Mesendoderm (in vitro differentiated cells): ENCODE measurements at regions not wholly inside any gene's neighbourhood (a gene's known extent, or its start where the extent isn't known, plus 50 kb on each side); places are given as distances from the start of the nearest gene placed in this dataset.

Source experiments
- DNase-seq: peaks from one replicate; pipeline ENCODE4 v3.0.0; 2013
- H2AK5ac ChIP-seq: 2 replicates; pipeline ENCODE4 v1.6.1; 2013; ENCODE audit warnings: low read length, inconsistent platforms
- H2BK120ac ChIP-seq: 2 replicates; pipeline ENCODE4 v1.6.1; 2013; ENCODE audit warnings: low read depth, mild to moderate bottlenecking, low read length, moderate library complexity, mixed read lengths
- H2BK15ac ChIP-seq: replicated peaks from 2 replicates; pipeline ENCODE4 v1.6.1; 2013; ENCODE audit warnings: low read depth, mild to moderate bottlenecking, moderate library complexity
- H2BK5ac ChIP-seq: 2 replicates; pipeline ENCODE4 v1.6.1; 2013; ENCODE audit warnings: low read length, inconsistent platforms
- H3K18ac ChIP-seq: 2 replicates; pipeline ENCODE4 v1.6.1; 2013; ENCODE audit warnings: mild to moderate bottlenecking, low read length, mixed read lengths
- H3K23ac ChIP-seq: one replicate; pipeline ENCODE4 v1.6.1; 2013; ENCODE audit warnings: low read length
- H3K27ac ChIP-seq: 2 replicates; pipeline ENCODE4 v1.5.1; 2013; ENCODE audit warnings: low read depth, mild to moderate bottlenecking, inconsistent platforms, low read length, moderate library complexity
- H3K27me3 ChIP-seq: 2 replicates; pipeline ENCODE4 v1.6.1; 2013; ENCODE audit warnings: low read length, control low read depth, mild to moderate bottlenecking, inconsistent platforms; ENCODE audit not compliant: insufficient read depth, poor library complexity
- H3K36me3 ChIP-seq: 2 replicates; pipeline ENCODE4 v1.6.1; 2013; ENCODE audit warnings: low read length, inconsistent platforms; ENCODE audit not compliant: control insufficient read depth, insufficient read depth
- H3K4ac ChIP-seq: one replicate; pipeline ENCODE4 v1.6.1; 2013; ENCODE audit warnings: low read depth, mild to moderate bottlenecking, low read length, moderate library complexity
- H3K4me1 ChIP-seq: 2 replicates; pipeline ENCODE4 v1.6.1; 2013; ENCODE audit warnings: low read depth, low read length, inconsistent platforms; ENCODE audit not compliant: control insufficient read depth
- H3K4me2 ChIP-seq: 2 replicates; pipeline ENCODE4 v1.6.1; 2013; ENCODE audit warnings: low read length
- H3K4me3 ChIP-seq: 2 replicates; pipeline ENCODE4 v1.5.1; 2013; ENCODE audit warnings: mild to moderate bottlenecking, low read length
- H3K56ac ChIP-seq: one replicate; pipeline ENCODE4 v1.6.1; 2013; ENCODE audit warnings: low read length
- H3K79me1 ChIP-seq: 2 replicates; pipeline ENCODE4 v1.6.1; 2013; ENCODE audit warnings: low read length, inconsistent platforms
- H3K79me2 ChIP-seq: 2 replicates; pipeline ENCODE4 v1.6.1; 2013; ENCODE audit warnings: mild to moderate bottlenecking, low read length; ENCODE audit not compliant: control insufficient read depth, insufficient read depth
- H3K9ac ChIP-seq: 2 replicates; pipeline ENCODE4 v1.6.1; 2013; ENCODE audit warnings: low read length, inconsistent platforms
- H4K5ac ChIP-seq: one replicate; pipeline ENCODE4 v1.6.1; 2013; ENCODE audit warnings: low read length
- H4K8ac ChIP-seq: one replicate; pipeline ENCODE4 v1.6.1; 2013; ENCODE audit warnings: low read depth, mild to moderate bottlenecking, control low read depth, low read length, moderate library complexity
- WGBS: extraction: QIAGEN DNeasy Blood & Tissue Kit; methylation state at CpG from one replicate; pipeline ENCODE4 v1.1.7; 2013; ENCODE audit warnings: low lambda C conversion rate, missing lambda C conversion rate; ENCODE audit not compliant: insufficient coverage; ENCODE audit errors: extremely low coverage; 5-methylcytosine and 5-hydroxymethylcytosine counted together

- no peak overlapping the region for H2AK5ac ChIP-seq
- no peak overlapping the region for H2BK15ac ChIP-seq
- no peak overlapping the region for H3K23ac ChIP-seq
- H3K4ac ChIP-seq = no peak overlapping the region
- no peak overlapping the region for H3K56ac ChIP-seq
- no peak overlapping the region for H3K4me3 ChIP-seq
- H3K79me1 ChIP-seq = no peaks in the 10 kb centered on the region
- H3K9ac ChIP-seq = no peak overlapping the region
- H4K8ac ChIP-seq = no peak overlapping the region
- no CpG with 5 or more reads among the region's 1 CpG for WGBS
- H3K27me3 ChIP-seq = no peaks in the 10 kb centered on the region
- H3K79me2 ChIP-seq = no peaks in the 10 kb centered on the region
- no peak overlapping the region for H3K27ac ChIP-seq
- H2BK5ac ChIP-seq = no peak overlapping the region
- no peaks in the 10 kb centered on the region for H3K36me3 ChIP-seq
- H3K4me2 ChIP-seq = no peak overlapping the region
- no peak overlapping the region for H3K18ac ChIP-seq
- H3K4me1 ChIP-seq = no peaks in the 10 kb centered on the region
- H2BK120ac ChIP-seq = no peak overlapping the region
- no peak for DNase-seq
- H4K5ac ChIP-seq = no peak overlapping the region
Observed at GRCh38 chr13:53863520-53863919, 834.9 kb downstream of the OLFM4 start.

- Histone ChIP-seq H2AK5ac (no peak overlapping the region), H2BK120ac (no peak overlapping the region), H3K23ac (no peak overlapping the region), H3K4me3 (no peak overlapping the region), H3K56ac (no peak overlapping the region), H3K18ac (no peak overlapping the region), H4K5ac (no peak overlapping the region), H3K4me1 (no peaks in the 10 kb centered on the region), H3K4me2 (no peak overlapping the region), H2BK5ac (no peak overlapping the region), H3K79me1 (no peaks in the 10 kb centered on the region), H3K9ac (no peak overlapping the region), H3K27ac (no peak overlapping the region), H3K36me3 (no peaks in the 10 kb centered on the region), H4K8ac (no peak overlapping the region), H3K79me2 (no peaks in the 10 kb centered on the region), H2BK15ac (no peak overlapping the region), H3K4ac (no peak overlapping the region), H3K27me3 (no peaks in the 10 kb centered on the region)
- no CpG with 5 or more reads among the region's 15 CpGs for WGBS
- no peak for DNase-seq
Observed at GRCh38 chr13:53873558-53873957, 844.9 kb downstream of the OLFM4 start.

DNA sequence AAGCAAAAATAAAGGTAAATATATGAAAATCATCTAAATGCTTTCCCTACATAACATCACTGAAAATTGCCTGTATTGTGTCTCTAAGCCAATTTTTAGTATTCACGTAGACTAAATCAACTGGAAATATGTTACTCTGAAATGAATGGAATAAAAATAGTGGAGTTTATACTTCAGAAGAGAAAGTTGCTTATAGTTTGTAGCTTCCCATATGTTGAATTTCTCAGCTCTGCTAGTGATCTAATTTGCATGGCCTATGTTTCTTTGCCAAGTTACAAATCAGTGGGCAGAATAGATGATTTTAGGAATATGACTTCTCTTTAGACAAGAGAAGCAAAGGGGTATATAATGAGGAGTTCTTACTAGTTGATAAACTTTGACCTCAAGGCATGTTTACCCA lies 850.2 kb downstream of the OLFM4 start:
- H3K27me3 ChIP-seq = no peaks in the 10 kb centered on the region
- no peak overlapping the region for H4K5ac ChIP-seq
- H3K4ac ChIP-seq = no peak overlapping the region
- no peak overlapping the region for H2BK5ac ChIP-seq
- no peak overlapping the region for H3K4me3 ChIP-seq
- no peak overlapping the region for H3K56ac ChIP-seq
- H3K27ac ChIP-seq = no peak overlapping the region
- H3K4me1 ChIP-seq = no peaks in the 10 kb centered on the region
- H2AK5ac ChIP-seq = no peak overlapping the region
- no CpG with 5 or more reads among the region's 1 CpG for WGBS
- H3K4me2 ChIP-seq = no peak overlapping the region
- H3K36me3 ChIP-seq = no peaks in the 10 kb centered on the region
- H3K23ac ChIP-seq = no peak overlapping the region
- no peak overlapping the region for H3K9ac ChIP-seq
- DNase-seq = no peak
- no peaks in the 10 kb centered on the region for H3K79me1 ChIP-seq
- no peak overlapping the region for H2BK15ac ChIP-seq
- no peaks in the 10 kb centered on the region for H3K79me2 ChIP-seq
- H2BK120ac ChIP-seq = no peak overlapping the region
- no peak overlapping the region for H4K8ac ChIP-seq
- no peak overlapping the region for H3K18ac ChIP-seq

DNA sequence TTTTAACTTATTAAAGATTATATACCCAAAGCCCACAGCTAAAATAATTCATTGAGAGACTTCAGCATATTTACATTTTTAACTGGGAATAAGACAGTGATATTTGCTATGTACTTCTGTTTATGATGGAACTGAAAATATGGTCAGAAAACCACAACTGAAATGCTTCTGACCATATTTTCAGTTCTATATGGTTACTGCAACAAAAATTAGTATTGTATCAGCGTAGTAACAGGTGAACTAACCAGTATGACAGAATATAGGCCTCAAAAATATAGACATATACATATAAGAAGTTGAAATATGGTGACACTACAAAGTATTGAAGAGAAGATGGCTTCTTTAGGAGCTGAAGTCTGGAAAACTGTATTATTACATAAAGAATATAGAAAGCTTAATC lies 857.4 kb downstream of the OLFM4 start:
- H3K18ac ChIP-seq = no peak overlapping the region
- no peaks in the 10 kb centered on the region for H3K36me3 ChIP-seq
- H3K9ac ChIP-seq = no peak overlapping the region
- no peak overlapping the region for H3K56ac ChIP-seq
- no peak overlapping the region for H2BK120ac ChIP-seq
- no peak for DNase-seq
- no peak overlapping the region for H2BK5ac ChIP-seq
- H3K27ac ChIP-seq = no peak overlapping the region
- H3K4me2 ChIP-seq = no peak overlapping the region
- H4K8ac ChIP-seq = no peak overlapping the region
- no peak overlapping the region for H2BK15ac ChIP-seq
- no peak overlapping the region for H2AK5ac ChIP-seq
- H3K4ac ChIP-seq = no peak overlapping the region
- H3K79me1 ChIP-seq = no peaks in the 10 kb centered on the region
- no CpG with 5 or more reads among the region's 1 CpG for whole genome bisulfite sequencing
- no peak overlapping the region for H3K4me3 ChIP-seq
- H3K23ac ChIP-seq = no peak overlapping the region
- H3K4me1 ChIP-seq = no peaks in the 10 kb centered on the region
- no peaks in the 10 kb centered on the region for H3K79me2 ChIP-seq
- no peak overlapping the region for H4K5ac ChIP-seq
- no peaks in the 10 kb centered on the region for H3K27me3 ChIP-seq

- no peak overlapping the region for H3K9ac ChIP-seq
- H3K4me1 ChIP-seq = no peaks in the 10 kb centered on the region
- no peak overlapping the region for H3K4me2 ChIP-seq
- no peak overlapping the region for H4K8ac ChIP-seq
- H2BK15ac ChIP-seq = no peak overlapping the region
- H3K4ac ChIP-seq = no peak overlapping the region
- no peak overlapping the region for H2BK120ac ChIP-seq
- H3K27me3 ChIP-seq = no peaks in the 10 kb centered on the region
- no peak overlapping the region for H2AK5ac ChIP-seq
- no peak overlapping the region for H2BK5ac ChIP-seq
- no peak overlapping the region for H3K4me3 ChIP-seq
- no peak for DNase-seq
- no peaks in the 10 kb centered on the region for H3K79me1 ChIP-seq
- no peak overlapping the region for H3K18ac ChIP-seq
- WGBS = no CpG with 5 or more reads among the region's 2 CpGs
- H3K56ac ChIP-seq = no peak overlapping the region
- H3K79me2 ChIP-seq = no peaks in the 10 kb centered on the region
- no peak overlapping the region for H4K5ac ChIP-seq
- H3K23ac ChIP-seq = no peak overlapping the region
- no peaks in the 10 kb centered on the region for H3K36me3 ChIP-seq
- H3K27ac ChIP-seq = no peak overlapping the region
Observed at GRCh38 chr13:53890696-53891095, 862.1 kb downstream of the OLFM4 start.

DNA sequence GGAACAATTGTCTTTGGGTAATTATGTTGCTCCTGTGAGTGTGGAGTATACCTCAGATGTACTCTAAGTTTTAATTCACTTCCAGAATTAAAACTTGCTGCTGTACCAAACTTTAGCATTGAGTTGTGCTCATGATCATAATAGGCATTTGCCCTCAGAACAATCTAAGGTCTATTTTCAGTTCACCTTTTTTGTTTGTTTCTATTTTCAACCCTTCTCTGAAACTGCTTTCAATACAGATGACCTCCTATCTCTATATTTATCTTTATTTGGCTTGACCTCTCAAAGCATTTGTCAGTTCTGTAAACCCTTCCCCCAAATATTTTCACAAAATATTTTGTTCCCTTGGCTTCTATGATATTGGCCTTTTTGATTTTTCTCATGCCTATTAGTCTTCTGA lies 873.0 kb downstream of the OLFM4 start:
- H3K4me3 ChIP-seq = no peak overlapping the region

More for the DNA sequence above, 873.0 kb downstream of the OLFM4 start:
- no peak overlapping the region for H3K9ac ChIP-seq
- no peaks in the 10 kb centered on the region for H3K79me2 ChIP-seq
- no peak overlapping the region for H2BK15ac ChIP-seq
- H3K56ac ChIP-seq = no peak overlapping the region
- H3K27me3 ChIP-seq = no peaks in the 10 kb centered on the region
- no peak overlapping the region for H4K8ac ChIP-seq
- H2BK120ac ChIP-seq = no peak overlapping the region
- H3K79me1 ChIP-seq = no peaks in the 10 kb centered on the region
- H3K27ac ChIP-seq = no peak overlapping the region
- no peak overlapping the region for H3K18ac ChIP-seq
- no peak overlapping the region for H3K4ac ChIP-seq
- no peaks in the 10 kb centered on the region for H3K4me1 ChIP-seq
- DNase-seq = no peak
- H3K36me3 ChIP-seq = no peaks in the 10 kb centered on the region
- H3K23ac ChIP-seq = no peak overlapping the region
- no peak overlapping the region for H4K5ac ChIP-seq
- H3K4me2 ChIP-seq = no peak overlapping the region
- H2BK5ac ChIP-seq = no peak overlapping the region
- H2AK5ac ChIP-seq = no peak overlapping the region
